Liver (tissue), 8 donors: ENCODE measurements at regions not wholly inside any gene's neighbourhood (a gene's known extent, or its start where the extent isn't known, plus 50 kb on each side); places are given as distances from the start of the nearest gene placed in this dataset.

Source experiments
- DNase-seq: peaks from one replicate; pipeline ENCODE4 v3.0.0-alpha.2; 2017; ENCODE audit warnings: low spot score
- H3K27ac ChIP-seq, 2 donors: one replicate each; pipeline ENCODE4 v1.7.0; 2013; ENCODE audit warnings: inconsistent platforms in 2 of 2, low read length in 2 of 2, control low read depth in 1 of 2, low read depth in 1 of 2, mild to moderate bottlenecking in 1 of 2
- H3K27me3 ChIP-seq, 4 donors: one replicate each; pipeline versions ENCODE4 v1.6.1 to v1.7.0; 2013; ENCODE audit warnings: low read length in 3 of 4, inconsistent platforms in 1 of 4, mild to moderate bottlenecking in 1 of 4, moderate library complexity in 1 of 4; ENCODE audit not compliant: control insufficient read depth in 4 of 4, insufficient read depth in 4 of 4
- H3K36me3 ChIP-seq, 4 donors: one replicate each; pipeline versions ENCODE4 v1.6.1 to v1.7.0; 2013; ENCODE audit warnings: low read length in 3 of 4, mild to moderate bottlenecking in 3 of 4, low read depth in 1 of 4, moderate library complexity in 1 of 4; ENCODE audit not compliant: control insufficient read depth in 4 of 4, insufficient read depth in 3 of 4
- H3K4me1 ChIP-seq, 4 donors: one replicate each; pipeline versions ENCODE4 v1.6.1 to v1.7.0; 2013; ENCODE audit warnings: low read length in 3 of 4, mild to moderate bottlenecking in 3 of 4, moderate library complexity in 1 of 4; ENCODE audit not compliant: control insufficient read depth in 4 of 4, insufficient read depth in 4 of 4
- H3K4me3 ChIP-seq, 3 donors: one replicate each; pipeline versions ENCODE4 v1.6.1 to v1.7.0; 2013; ENCODE audit warnings: low read length in 3 of 3, control low read depth in 1 of 3, low read depth in 1 of 3, mild to moderate bottlenecking in 1 of 3
- H3K9ac ChIP-seq, 2 donors: one replicate each; pipeline ENCODE4 v1.7.0; 2013; ENCODE audit warnings: low read length in 2 of 2, mild to moderate bottlenecking in 2 of 2, moderate library complexity in 2 of 2, control low read depth in 1 of 2, low read depth in 1 of 2
- H3K9me3 ChIP-seq, 4 donors: one replicate each; pipeline versions ENCODE4 v1.6.1 to v1.7.0; 2013; ENCODE audit warnings: low read length in 3 of 4; ENCODE audit not compliant: control insufficient read depth in 4 of 4
- FOXA1 ChIP-seq: IDR thresholded peaks from 2 replicates; pipeline ENCODE4 v1.6.1; 2016; ENCODE audit warnings: antibody characterized with exemption
- FOXA2 ChIP-seq: IDR thresholded peaks from 2 replicates; pipeline ENCODE4 v1.6.1; 2016; ENCODE audit warnings: antibody characterized with exemption
- GABPA ChIP-seq, 2 donors: IDR thresholded peaks in 1 of 2; conservative IDR thresholded peaks in 1 of 2; 2 replicates each; pipeline ENCODE4 v1.6.1; 2016; ENCODE audit warnings: antibody characterized with exemption in 2 of 2, mild to moderate bottlenecking in 1 of 2, moderate library complexity in 1 of 2
- HNF4A ChIP-seq, 2 donors: conservative IDR thresholded peaks; 2 replicates each; pipeline ENCODE4 v1.6.1; 2016; ENCODE audit warnings: antibody characterized with exemption in 2 of 2, mild to moderate bottlenecking in 2 of 2
- RAD21 ChIP-seq, 2 donors: IDR thresholded peaks; 2 replicates each; pipeline ENCODE4 v1.6.1; 2016; ENCODE audit warnings: antibody characterized with exemption in 2 of 2, mild to moderate bottlenecking in 2 of 2
- RXRA ChIP-seq, 2 donors: IDR thresholded peaks; 2 replicates each; pipeline ENCODE4 v1.6.1; 2017 to 2018; ENCODE audit warnings: antibody characterized with exemption in 2 of 2, mild to moderate bottlenecking in 1 of 2
- SP1 ChIP-seq: IDR thresholded peaks from 2 replicates; pipeline ENCODE4 v1.6.1; 2018; ENCODE audit warnings: antibody characterized with exemption, mild to moderate bottlenecking
- TAF1 ChIP-seq: conservative IDR thresholded peaks from 2 replicates; pipeline ENCODE4 v1.6.1; 2016; ENCODE audit warnings: antibody characterized with exemption, mild to moderate bottlenecking
- YY1 ChIP-seq: IDR thresholded peaks from 2 replicates; pipeline ENCODE4 v1.6.1; 2016; ENCODE audit warnings: antibody characterized with exemption, mild to moderate bottlenecking
- WGBS: extraction: QIAGEN DNeasy Blood & Tissue Kit; methylation state at CpG from one replicate; pipeline ENCODE4 v1.1.7; 2013; 5-methylcytosine and 5-hydroxymethylcytosine counted together
- TF ChIP-seq, protein P1 (sequence below): IDR thresholded peaks from 2 replicates; pipeline ENCODE4 v1.6.1; 2016; ENCODE audit warnings: antibody characterized with exemption
- TF ChIP-seq, protein P2 (sequence below): IDR thresholded peaks from 2 replicates; pipeline ENCODE4 v1.6.1; 2016; ENCODE audit warnings: antibody characterized with exemption
- TF ChIP-seq, protein P3 (sequence below): fragments of 150-350 bp; IDR thresholded peaks from 2 replicates; pipeline ENCODE4 v1.5.1; 2017; ENCODE audit warnings: improper control_type of control experiment, low read depth, low read length; ENCODE audit not compliant: missing input control
- TF ChIP-seq, protein P4 (sequence below): IDR thresholded peaks from 2 replicates; pipeline ENCODE4 v1.6.1; 2016; ENCODE audit warnings: antibody characterized with exemption
- donor health status: healthy.
- donor health status: healthy.
- donor health status: healthy.
- donor health status: healthy.
- donor health status: healthy.

DNA sequence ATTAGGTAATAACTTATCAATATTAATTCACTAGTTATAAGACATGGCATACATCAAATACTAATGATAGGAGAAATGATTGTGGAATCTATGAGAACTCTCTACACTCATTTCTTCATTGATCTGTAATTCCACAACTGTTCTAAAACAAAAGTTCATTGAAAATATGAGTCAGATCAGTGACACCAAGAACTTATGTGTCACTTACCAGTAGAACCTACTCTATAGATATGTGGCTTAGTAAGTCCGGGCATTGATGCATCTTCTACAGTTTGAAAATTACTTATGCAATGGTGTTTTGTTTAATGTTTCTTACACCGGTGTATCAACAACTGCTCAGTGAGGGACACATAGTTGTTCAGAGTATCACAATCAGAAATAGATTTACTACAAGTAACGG lies 520.3 kb downstream of the ARAP2 start:
- no peak for DNase-seq
- no peaks in the 10 kb centered on the region for H3K27me3 ChIP-seq
- H3K4me3 ChIP-seq: no peak overlapping the region
- no peak overlapping the region for H3K9ac ChIP-seq
- TF ChIP-seq, protein P1, sequence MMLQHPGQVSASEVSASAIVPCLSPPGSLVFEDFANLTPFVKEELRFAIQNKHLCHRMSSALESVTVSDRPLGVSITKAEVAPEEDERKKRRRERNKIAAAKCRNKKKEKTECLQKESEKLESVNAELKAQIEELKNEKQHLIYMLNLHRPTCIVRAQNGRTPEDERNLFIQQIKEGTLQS: no peak
- TF ChIP-seq TAF1: no peak
- TF ChIP-seq, protein P2, sequence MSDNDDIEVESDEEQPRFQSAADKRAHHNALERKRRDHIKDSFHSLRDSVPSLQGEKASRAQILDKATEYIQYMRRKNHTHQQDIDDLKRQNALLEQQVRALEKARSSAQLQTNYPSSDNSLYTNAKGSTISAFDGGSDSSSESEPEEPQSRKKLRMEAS: no peak
- no peak for TF ChIP-seq FOXA1
- TF ChIP-seq, protein P3, sequence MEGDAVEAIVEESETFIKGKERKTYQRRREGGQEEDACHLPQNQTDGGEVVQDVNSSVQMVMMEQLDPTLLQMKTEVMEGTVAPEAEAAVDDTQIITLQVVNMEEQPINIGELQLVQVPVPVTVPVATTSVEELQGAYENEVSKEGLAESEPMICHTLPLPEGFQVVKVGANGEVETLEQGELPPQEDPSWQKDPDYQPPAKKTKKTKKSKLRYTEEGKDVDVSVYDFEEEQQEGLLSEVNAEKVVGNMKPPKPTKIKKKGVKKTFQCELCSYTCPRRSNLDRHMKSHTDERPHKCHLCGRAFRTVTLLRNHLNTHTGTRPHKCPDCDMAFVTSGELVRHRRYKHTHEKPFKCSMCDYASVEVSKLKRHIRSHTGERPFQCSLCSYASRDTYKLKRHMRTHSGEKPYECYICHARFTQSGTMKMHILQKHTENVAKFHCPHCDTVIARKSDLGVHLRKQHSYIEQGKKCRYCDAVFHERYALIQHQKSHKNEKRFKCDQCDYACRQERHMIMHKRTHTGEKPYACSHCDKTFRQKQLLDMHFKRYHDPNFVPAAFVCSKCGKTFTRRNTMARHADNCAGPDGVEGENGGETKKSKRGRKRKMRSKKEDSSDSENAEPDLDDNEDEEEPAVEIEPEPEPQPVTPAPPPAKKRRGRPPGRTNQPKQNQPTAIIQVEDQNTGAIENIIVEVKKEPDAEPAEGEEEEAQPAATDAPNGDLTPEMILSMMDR: no peak
- no peak for TF ChIP-seq SP1
- no peak for TF ChIP-seq YY1
- no peak overlapping the region for H3K27ac ChIP-seq
- no peaks in the 10 kb centered on the region for H3K36me3 ChIP-seq
- H3K4me1 ChIP-seq: no peaks in the 10 kb centered on the region
- no peaks in the 10 kb centered on the region for H3K9me3 ChIP-seq
- WGBS: 83% methylated on average over 3 of the region's 3 CpGs

DNA sequence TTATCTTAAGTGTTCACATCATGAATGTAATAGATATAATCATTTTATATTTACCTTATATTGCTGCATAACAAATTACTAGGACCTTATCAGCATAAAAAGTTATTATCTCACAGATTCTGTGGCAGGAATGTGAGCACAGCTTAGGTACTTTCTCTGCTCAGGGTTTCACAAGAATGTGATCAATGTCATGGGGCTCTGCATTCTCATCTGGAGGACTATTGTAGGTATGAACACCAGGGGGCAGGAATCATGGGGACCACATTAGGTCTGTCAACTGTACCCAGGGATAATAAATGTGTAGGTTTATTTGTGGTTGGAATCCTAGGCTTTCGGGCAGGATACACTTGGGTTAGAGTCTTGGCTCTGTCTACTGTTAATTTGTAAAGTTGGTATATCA lies 519.2 kb downstream of the ARAP2 start:
- 86% methylated on average over 1 of the region's 1 CpG for WGBS
- Histone ChIP-seq H3K27ac (no peak overlapping the region), H3K9me3 (no peaks in the 10 kb centered on the region), H3K4me3 (no peak overlapping the region), H3K9ac (no peak overlapping the region), H3K4me1 (no peaks in the 10 kb centered on the region), H3K27me3 (no peaks in the 10 kb centered on the region), H3K36me3 (no peaks in the 10 kb centered on the region)
- no peak for DNase-seq
- TF ChIP-seq, protein P1: no peak
- TF ChIP-seq FOXA1 (no peak), FOXA2 (no peak), GABPA (IDR thresholded peaks at IDR 0.05 in 1 of 2, conservative IDR thresholded peaks at IDR 0.05 in 1 of 2) (no peak), TAF1 (no peak), RXRA (IDR thresholded peaks at IDR 0.05) (no peak), YY1 (no peak), HNF4A (conservative IDR thresholded peaks at IDR 0.05) (no peak), SP1 (no peak), RAD21 (IDR thresholded peaks at IDR 0.05) (peak in 1 of 2 donors; percentile 20)
- TF ChIP-seq, protein P4, sequence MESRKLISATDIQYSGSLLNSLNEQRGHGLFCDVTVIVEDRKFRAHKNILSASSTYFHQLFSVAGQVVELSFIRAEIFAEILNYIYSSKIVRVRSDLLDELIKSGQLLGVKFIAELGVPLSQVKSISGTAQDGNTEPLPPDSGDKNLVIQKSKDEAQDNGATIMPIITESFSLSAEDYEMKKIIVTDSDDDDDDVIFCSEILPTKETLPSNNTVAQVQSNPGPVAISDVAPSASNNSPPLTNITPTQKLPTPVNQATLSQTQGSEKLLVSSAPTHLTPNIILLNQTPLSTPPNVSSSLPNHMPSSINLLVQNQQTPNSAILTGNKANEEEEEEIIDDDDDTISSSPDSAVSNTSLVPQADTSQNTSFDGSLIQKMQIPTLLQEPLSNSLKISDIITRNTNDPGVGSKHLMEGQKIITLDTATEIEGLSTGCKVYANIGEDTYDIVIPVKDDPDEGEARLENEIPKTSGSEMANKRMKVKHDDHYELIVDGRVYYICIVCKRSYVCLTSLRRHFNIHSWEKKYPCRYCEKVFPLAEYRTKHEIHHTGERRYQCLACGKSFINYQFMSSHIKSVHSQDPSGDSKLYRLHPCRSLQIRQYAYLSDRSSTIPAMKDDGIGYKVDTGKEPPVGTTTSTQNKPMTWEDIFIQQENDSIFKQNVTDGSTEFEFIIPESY: no peak
- TF ChIP-seq, protein P3: peak; percentile 8
- TF ChIP-seq, protein P2: no peak
